ENCODE measurements at regions not wholly inside any gene's neighbourhood (a gene's known extent, or its start where the extent isn't known, plus 50 kb on each side); places are given as distances from the start of the nearest gene placed in this dataset.

- H3K36me3 ChIP-seq (ENCODE audit: low read depth): no peaks in the 10 kb centered on the region
- no peak for TF ChIP-seq CTCF (IDR thresholded peaks at IDR 0.05)
- ATAC-seq: no peak
- H3K4me1 ChIP-seq (ENCODE audit: low read depth): no peaks in the 10 kb centered on the region
- no peak for DNase-seq
- H3K4me3 ChIP-seq: no peak overlapping the region
- peaks cover 38% of the 10 kb centered on the region for H3K9me3 ChIP-seq
- intact Hi-C loops (cut with DNase I, micrococcal nuclease): no loop called here
Measured at GRCh38 chr5:25423271-25423670, 778.5 kb upstream of the CDH10 start.

- Histone ChIP-seq H3K36me3 (ENCODE audit: low read depth) (no peaks in the 10 kb centered on the region), H3K4me3 (no peak overlapping the region), H3K9me3 (peaks cover 46% of the 10 kb centered on the region), H3K4me1 (ENCODE audit: low read depth) (no peaks in the 10 kb centered on the region)
- ATAC-seq (no peak), DNase-seq (no peak)
- no peak for TF ChIP-seq CTCF (IDR thresholded peaks at IDR 0.05)
- intact Hi-C loops (cut with DNase I, micrococcal nuclease): no loop called here
Measured at GRCh38 chr5:25419684-25420083, 774.9 kb upstream of the CDH10 start.

- Histone ChIP-seq H3K9me3 (peaks cover 47% of the 10 kb centered on the region), H3K36me3 (ENCODE audit: low read depth) (no peaks in the 10 kb centered on the region), H3K4me3 (no peak overlapping the region), H3K4me1 (ENCODE audit: low read depth) (no peaks in the 10 kb centered on the region)
- DNase-seq: no peak
- intact Hi-C loops (cut with DNase I, micrococcal nuclease): no loop called here
- no peak for ATAC-seq
- TF ChIP-seq CTCF (IDR thresholded peaks at IDR 0.05): no peak
Measured at GRCh38 chr5:25418978-25419377, 774.2 kb upstream of the CDH10 start.

- Histone ChIP-seq H3K4me1 (ENCODE audit: low read depth) (no peaks in the 10 kb centered on the region), H3K4me3 (no peak overlapping the region), H3K9me3 (peaks cover 47% of the 10 kb centered on the region), H3K36me3 (ENCODE audit: low read depth) (no peaks in the 10 kb centered on the region)
- intact Hi-C loops (cut with DNase I, micrococcal nuclease): no loop called here
- no peak for DNase-seq
- ATAC-seq: no peak
- TF ChIP-seq CTCF (IDR thresholded peaks at IDR 0.05): no peak
Measured at GRCh38 chr5:25418319-25418859, 773.6 kb upstream of the CDH10 start.

GRCh38 chr5:25416960-25417359 is 772.2 kb upstream of the CDH10 start:
- DNase-seq: no peak
- Histone ChIP-seq H3K4me3 (no peak overlapping the region), H3K4me1 (ENCODE audit: low read depth) (no peaks in the 10 kb centered on the region), H3K36me3 (ENCODE audit: low read depth) (no peaks in the 10 kb centered on the region), H3K9me3 (peaks cover 55% of the 10 kb centered on the region)
- intact Hi-C loops (cut with DNase I, micrococcal nuclease): no loop called here
- no peak for TF ChIP-seq CTCF (IDR thresholded peaks at IDR 0.05)
- no peak for ATAC-seq

GRCh38 chr5:25415970-25416369 is 771.2 kb upstream of the CDH10 start:
- H3K36me3 ChIP-seq (ENCODE audit: low read depth): no peaks in the 10 kb centered on the region
- no peak for ATAC-seq
- no peaks in the 10 kb centered on the region for H3K4me1 ChIP-seq (ENCODE audit: low read depth)
- no peak overlapping the region for H3K4me3 ChIP-seq
- no peak for DNase-seq
- intact Hi-C loops (cut with DNase I, micrococcal nuclease): no loop called here
- H3K9me3 ChIP-seq: peaks cover 57% of the 10 kb centered on the region
- TF ChIP-seq CTCF (IDR thresholded peaks at IDR 0.05): no peak
